ENCODE measurements at regions not wholly inside any gene's neighbourhood (a gene's known extent, or its start where the extent isn't known, plus 50 kb on each side); places are given as distances from the start of the nearest gene placed in this dataset.

- TF ChIP-seq ZFX (IDR thresholded peaks at IDR 0.05) (no peak), CTCF (conservative IDR thresholded peaks at IDR 0.05) (no peak)
Measured at GRCh38 chr18:76570856-76571255, 75.8 kb upstream of the ZNF516 start.

Data from C4-2B (cell line).